GM03348 (cell line): ENCODE measurements at regions not wholly inside any gene's neighbourhood (a gene's known extent, or its start where the extent isn't known, plus 50 kb on each side); places are given as distances from the start of the nearest gene placed in this dataset.

ENCODE experiments used
- DNase-seq: peaks from one replicate; pipeline ENCODE4 v3.0.0; 2012; ENCODE audit warnings: low spot score

- DNase-seq, result no peak
Measured at GRCh38 chr6:163720460-163721235, 306.1 kb downstream of the QKI start.

GRCh38 chr6:163720005-163720404 is 305.5 kb downstream of the QKI start:
- DNase-seq, result no peak

GRCh38 chr6:163719028-163719742 is 304.7 kb downstream of the QKI start:
- no peak for DNase-seq

- no peak for DNase-seq
Measured at GRCh38 chr6:163718537-163718936, 304.0 kb downstream of the QKI start.

- DNase-seq, result no peak
Measured at GRCh38 chr6:163717106-163717764, 302.7 kb downstream of the QKI start.

- DNase-seq, result no peak
Measured at GRCh38 chr6:163716690-163717089, 302.2 kb downstream of the QKI start.

GRCh38 chr6:163715846-163716245 is 301.3 kb downstream of the QKI start:
- DNase-seq, result no peak

GRCh38 chr6:163714179-163714578 is 299.7 kb downstream of the QKI start:
- no peak for DNase-seq

GRCh38 chr6:163712981-163713380 is 298.5 kb downstream of the QKI start:
- DNase-seq, result no peak

GRCh38 chr6:163712566-163712961 is 298.0 kb downstream of the QKI start:
- peak; percentile 31 for DNase-seq

- DNase-seq, result peak; percentile 73
Measured at GRCh38 chr6:163711615-163712565, 297.4 kb downstream of the QKI start.

- DNase-seq, result no peak
Measured at GRCh38 chr6:163710532-163711470, 296.3 kb downstream of the QKI start.

- no peak for DNase-seq
Measured at GRCh38 chr6:163709693-163710092, 295.2 kb downstream of the QKI start.

- DNase-seq, result no peak
Measured at GRCh38 chr6:163709255-163709654, 294.7 kb downstream of the QKI start.

GRCh38 chr6:163708466-163708865 is 293.9 kb downstream of the QKI start:
- DNase-seq, result no peak

- DNase-seq, result no peak
Measured at GRCh38 chr6:163707387-163708355, 293.2 kb downstream of the QKI start.

- DNase-seq, result no peak
Measured at GRCh38 chr6:163706500-163707087, 292.1 kb downstream of the QKI start.

- DNase-seq, result no peak
Measured at GRCh38 chr6:163705923-163706322, 291.4 kb downstream of the QKI start.

- DNase-seq, result no peak
Measured at GRCh38 chr6:163702736-163703135, 288.2 kb downstream of the QKI start.
